RCC 7860 (cell line): ENCODE measurements at regions not wholly inside any gene's neighbourhood (a gene's known extent, or its start where the extent isn't known, plus 50 kb on each side); places are given as distances from the start of the nearest gene placed in this dataset.
A peak's percentile ranks its signal among the peaks of the same experiment; 100 is the strongest.

Experiments
- DNase-seq: peaks from one replicate; pipeline ENCODE4 v3.0.0-alpha.2; 2015; ENCODE audit warnings: low spot score
- FAIRE-seq: peaks from 2 replicates; lab custom pipeline; 2012; peaks lifted over from hg19 to GRCh38; lab: Jason Lieb, UNC

DNA sequence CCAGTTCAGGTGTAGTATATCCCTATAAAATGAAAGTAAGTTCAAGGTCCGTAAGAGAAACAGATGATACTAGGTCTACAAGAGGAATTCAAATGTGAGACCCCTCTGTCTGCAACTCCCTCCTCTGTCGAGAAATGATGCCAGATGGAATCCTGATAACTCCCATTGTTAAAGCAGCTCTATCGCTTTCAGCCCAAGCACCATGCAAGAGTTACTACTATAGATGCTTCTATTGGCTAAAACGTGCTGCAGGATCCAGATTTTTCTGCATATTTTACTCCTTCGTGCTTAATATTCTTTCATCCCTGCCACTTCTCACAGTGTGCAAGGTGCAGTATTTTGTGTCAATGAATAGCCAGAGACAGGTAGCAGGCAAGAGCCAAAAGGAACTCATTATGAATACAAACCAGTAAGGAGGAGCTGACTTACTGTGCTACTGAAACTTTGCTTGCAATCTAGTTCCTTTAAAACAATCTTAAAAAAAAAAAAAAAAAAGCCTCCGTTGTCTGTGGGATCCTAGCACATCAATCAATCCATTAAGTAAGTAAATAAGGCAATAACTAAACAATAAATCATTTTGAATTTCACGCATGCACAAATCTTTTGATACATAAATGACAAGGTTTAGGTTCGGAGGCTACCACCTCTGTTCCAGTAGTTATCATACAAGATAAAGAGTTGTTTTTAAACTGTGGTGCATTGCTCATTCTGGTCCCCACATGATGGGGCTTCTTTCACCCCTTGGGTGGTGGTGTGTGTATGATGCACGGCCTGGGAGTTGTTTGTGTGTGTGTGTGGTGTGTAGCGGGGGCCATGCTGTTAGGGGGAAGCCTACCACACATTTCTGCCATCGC lies 151.1 kb upstream of the MPDZ start:
- FAIRE-seq (no peak), DNase-seq (no peak)

DNA sequence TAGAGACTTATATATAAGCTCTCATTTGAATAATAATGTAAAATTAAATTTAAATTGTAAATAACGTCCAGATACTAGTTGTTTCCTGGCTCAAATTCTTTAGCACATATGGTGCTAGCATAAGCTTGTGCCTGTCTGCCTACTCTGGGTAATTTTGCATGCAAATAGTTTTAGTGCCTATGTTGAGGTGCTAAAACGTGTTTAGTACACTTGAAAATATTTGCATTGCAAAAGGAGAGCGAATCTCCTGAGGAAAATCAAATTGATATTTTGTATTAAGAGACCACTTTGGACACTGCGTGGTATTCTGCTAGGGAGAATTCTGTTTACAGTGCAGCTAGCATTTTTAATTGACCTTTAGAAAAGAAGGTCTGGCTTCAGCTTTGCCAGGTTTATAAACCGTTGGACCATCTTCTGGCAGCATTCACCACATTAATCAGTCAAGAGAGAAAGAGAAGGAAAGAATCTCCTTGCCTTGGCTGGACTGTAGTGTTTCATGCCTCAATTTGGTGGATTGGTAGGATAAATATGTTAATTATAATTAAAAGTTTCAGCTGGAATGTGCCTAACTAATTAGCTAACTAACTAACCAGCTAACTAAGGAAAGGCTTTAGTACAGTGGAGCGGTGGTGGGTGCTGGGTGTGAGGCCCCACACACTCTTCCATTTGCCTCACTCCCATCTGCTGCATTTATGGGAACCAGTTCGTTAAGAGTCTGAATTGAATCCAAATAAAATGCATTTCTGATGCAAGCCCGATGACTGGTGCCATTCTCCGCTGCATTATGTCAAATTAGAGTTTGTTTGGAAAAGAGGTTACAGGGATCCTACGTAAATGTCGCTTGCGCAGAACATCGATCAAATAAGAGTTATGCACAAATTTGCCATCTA lies 150.1 kb upstream of the MPDZ start:
- no peak for FAIRE-seq
- DNase-seq, result no peak

DNA sequence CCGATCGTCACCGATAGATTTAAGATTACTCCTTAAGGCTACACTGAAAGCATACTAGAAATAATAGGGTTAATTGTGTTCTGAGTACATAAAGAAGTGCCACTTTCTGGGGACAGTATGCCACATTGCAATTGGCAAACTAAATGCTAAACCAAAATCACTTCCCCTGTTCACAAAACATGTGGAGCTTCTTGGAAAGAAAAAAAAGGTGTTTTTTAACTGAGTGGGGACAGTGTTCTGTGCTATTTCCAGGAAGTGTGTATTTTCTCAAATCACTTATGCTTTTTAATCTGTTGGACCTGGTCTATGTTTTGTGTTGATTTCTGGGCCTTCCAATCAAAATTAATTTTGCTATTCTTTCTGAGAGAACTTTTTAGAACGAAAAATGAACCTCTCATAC lies 149.3 kb upstream of the MPDZ start:
- FAIRE-seq (no peak), DNase-seq (no peak)

DNA sequence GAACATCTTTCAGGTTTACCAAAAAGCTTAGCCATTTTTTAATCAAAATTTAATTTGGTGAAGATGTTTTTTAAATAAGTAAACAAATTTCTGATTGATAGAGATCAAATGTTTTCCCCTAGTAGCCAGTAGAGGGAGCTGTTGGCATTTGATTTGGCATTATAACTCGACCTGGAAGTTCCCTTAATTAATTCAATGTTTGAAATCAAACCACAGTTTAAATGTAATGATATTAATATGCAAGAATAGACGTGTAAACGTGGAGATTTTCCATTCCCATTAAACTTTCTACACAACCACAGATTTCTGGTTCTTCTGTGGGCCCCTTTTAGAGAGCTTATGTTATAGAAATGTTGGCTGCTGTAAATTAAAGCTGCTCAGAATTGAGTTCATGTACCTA lies 148.1 kb upstream of the MPDZ start:
- FAIRE-seq, result peak; percentile 71
- no peak for DNase-seq

DNA sequence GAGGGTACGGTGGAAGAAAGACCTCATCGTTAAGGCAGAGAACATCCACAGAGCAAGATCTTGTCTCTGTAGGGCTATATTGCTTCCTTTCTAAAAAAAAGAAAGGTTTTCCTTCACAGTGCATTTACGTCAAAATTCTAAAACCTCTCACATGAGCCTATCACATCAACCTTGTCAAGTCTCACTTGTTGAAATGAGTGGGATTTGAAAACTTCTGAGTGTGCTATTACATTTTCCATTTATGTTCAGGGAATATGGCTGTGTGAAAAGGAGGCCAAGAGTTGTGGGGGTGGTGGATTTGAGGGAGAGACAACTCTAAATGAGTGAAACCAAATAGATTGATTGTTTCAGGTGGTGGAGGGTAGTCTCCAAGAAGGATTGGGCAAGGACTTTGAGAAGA lies 147.1 kb upstream of the MPDZ start:
- FAIRE-seq, result no peak
- DNase-seq, result no peak

DNA sequence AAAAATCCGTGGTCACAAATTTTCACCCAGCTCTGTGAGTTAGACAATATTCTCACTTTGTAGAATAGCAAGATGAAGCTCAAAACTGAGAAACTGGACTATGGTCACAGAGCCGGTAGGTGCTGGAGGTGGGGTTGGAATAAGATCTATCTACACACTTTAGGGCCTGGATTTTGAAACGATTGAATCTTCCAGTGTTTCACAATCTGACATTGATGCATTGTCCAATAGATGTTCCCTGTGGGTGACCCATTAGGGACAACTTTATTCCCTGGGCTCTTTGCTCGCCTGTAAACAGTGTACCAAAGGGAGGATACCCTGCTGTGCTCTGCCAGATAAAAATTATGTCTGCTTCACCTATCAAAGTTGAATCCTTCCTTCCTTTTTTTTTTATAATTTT lies 145.4 kb upstream of the MPDZ start:
- no peak for DNase-seq
- FAIRE-seq, result no peak

DNA sequence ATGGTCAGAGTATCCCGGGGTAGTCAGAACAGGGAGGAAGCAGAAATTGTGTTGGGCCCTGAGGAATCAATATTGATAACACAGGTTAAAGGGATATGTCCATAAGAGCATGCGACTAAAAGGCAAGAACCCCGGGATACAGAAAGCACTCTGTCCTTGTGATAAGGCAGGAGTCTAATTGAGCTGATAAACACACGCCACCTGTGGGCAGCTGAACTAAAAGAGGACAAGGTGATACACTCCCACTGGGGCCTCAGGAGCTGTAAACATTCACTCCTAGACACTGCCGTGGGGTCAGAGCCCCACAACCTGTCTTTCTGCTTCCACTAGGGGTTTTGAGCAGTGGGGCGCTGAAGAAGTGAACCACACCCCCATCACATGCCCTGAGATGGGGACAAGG lies 144.7 kb upstream of the MPDZ start:
- DNase-seq (no peak), FAIRE-seq (no peak)

DNA sequence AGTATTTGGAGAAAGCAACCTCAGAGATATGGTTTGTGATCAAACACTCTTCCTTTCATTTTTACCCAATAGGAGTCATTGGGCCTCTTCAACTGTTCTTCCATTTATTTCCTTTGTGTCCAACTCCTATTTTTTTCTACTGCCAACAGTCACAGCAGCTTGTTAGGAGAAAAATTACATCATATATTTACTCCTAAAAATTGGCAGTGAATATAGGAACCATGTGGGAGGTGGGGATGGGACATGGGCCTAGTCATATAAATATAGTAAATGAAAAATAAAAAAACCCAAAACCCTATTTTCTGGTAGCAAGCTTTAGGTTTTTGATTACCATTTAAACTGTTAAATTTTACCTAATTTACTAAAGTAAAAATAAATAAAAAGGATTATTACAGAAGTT lies 134.9 kb upstream of the MPDZ start:
- DNase-seq (no peak), FAIRE-seq (no peak)

DNA sequence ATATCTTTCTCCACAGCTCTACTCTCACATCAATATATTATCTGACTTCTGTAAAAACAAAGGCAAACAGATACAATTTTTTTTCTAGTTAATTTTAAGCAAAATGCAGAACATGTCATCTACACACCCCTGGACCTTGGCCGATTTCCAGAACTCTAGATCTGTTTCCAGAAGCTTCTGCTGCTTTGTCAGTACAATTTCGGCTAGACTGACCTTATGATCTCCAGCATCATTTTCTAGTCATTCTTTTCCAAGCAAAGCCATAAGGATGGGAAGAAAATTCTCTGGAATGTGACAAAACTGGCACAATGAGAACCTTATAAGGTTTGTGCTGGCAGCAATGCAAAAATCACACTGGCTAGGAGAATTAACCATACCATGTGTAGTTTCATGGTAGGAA lies 132.8 kb upstream of the MPDZ start:
- no peak for DNase-seq
- no peak for FAIRE-seq

DNA sequence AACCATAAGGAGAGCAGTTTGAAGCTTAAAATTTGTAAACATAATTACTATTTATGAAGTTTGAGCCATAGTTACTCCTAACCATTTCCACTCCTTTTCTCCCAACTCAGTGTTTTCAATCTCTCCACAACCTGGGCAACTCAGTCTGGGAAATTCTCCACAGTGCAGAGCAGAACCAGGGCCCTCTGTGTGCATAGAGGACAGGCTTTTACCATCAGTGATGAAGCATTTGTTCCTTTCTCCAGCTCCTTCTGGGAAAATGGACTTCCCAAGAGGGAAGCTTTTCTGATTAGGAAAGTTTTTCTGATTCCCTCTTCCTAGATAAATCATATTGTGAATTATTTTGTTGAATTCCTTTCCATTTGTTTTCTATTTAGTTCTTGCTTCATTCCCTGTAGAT lies 132.3 kb upstream of the MPDZ start:
- DNase-seq, result no peak
- no peak for FAIRE-seq

DNA sequence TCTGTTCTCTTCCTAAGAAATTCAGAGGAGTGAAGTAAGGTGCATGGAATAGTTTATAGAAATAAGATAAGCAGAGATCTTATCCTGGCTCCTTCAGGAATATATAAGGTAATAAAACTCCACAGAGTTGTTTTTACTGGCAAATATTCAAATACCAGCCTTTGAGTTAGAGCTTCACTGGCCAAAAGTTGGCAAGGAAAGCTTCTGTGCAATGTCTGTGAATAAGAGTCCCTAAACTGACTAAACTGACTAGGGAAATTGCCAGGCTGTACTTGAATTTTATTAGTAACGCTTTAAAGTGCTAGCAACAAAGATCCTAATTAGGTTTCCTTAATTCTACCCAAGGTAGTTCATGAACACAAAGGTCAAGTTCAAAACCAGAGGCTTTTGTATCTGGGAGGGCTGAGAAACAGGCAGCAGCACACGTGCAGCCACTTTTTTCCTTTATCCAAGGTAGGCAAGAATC lies 131.1 kb upstream of the MPDZ start:
- DNase-seq, result no peak
- no peak for FAIRE-seq

DNA sequence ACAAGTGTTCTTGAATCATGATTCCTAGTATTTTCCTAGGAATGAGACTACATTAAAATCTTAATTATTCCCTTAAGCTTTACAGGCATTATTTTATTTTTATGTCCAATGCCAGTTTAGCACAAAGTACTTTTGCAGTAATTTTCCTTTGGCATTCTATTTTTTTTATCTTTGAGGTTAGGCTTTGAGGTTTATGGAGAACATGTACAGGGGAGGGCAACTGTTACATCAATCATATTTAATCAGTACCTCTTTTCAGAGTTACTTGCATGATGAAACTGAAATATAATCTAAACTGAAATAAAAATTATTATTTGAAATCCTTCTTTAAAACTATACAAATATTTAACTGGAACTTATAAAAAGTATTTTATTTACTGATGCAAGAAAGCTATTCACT lies 118.2 kb upstream of the MPDZ start:
- FAIRE-seq, result no peak
- no peak for DNase-seq

DNA sequence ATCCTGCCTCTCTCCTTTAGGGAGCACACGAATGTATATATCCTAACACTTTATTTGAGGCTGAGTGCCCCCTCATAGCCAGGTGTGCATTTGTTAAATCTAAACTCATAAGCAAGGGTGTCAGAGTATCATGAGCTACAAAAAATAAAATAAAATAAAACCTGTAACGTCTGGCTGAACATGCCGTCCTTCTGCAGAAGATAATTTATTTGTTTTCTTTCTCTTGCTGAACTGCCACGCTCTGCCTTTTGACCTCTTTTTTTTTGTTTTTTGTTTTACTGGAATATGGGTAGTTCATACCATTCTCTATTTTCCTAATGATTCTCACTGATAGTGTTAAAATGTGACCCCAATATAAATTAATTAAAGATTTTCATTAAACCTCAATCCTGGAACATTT lies 117.7 kb upstream of the MPDZ start:
- no peak for FAIRE-seq

DNA sequence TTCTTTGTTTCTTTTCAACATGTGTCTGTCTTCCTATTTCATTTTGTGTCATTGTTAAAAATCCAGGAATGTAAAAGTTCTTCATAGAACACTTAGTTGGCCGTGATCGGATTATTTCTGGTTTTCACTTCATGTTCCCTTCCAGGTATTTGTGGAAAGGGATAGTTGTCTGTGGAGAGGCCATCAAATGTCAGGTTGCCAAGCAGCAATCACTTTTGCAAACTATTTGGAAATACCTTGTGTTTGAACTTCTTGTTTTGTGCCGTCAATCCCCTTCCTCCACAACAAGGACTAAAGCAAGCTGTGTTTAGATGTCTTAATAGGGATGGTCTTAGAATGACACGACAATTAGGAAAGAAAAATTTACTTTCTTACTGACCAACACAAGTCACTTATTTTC lies 116.9 kb upstream of the MPDZ start:
- no peak for DNase-seq
- FAIRE-seq, result no peak

More for the DNA sequence above, 117.7 kb upstream of the MPDZ start:
- DNase-seq, result no peak

DNA sequence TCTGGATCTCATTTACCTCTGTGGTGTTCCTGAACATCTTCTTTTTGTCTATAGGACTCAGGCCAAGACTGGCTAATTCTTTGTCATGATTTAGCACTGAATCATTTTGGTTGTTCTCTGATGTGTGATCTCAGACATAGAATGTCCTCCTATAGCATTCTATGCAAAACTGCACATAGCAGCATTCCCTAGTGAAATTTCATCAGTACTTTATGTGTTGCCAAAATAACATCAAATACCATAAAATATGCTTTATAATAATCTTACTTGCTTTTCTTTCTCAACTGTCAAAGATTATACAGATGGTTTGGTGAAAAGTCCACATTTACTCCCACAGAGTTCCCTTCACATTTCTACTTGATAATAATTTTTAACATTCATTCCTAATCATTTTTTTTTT lies 115.7 kb upstream of the MPDZ start:
- DNase-seq (no peak), FAIRE-seq (no peak)

DNA sequence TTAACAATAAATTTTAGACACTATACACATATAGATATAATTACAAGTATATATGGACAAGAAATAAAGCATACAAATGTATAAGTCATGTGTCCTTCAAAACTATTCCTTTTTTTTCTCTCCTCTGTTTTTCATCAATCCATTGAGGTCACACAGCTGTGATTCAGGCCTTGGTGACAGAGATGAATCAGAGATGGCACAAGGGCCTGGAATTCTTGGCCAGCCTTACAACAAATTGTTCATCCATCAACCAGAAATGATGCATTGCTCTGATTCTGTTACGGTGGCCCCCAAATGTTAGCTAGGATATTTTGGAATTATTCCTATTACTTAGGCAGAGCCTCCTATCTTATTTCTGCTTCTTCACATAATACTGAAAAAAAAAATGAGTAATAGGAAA lies 108.7 kb upstream of the MPDZ start:
- FAIRE-seq (peak; percentile 85), DNase-seq (peak; percentile 47)

DNA sequence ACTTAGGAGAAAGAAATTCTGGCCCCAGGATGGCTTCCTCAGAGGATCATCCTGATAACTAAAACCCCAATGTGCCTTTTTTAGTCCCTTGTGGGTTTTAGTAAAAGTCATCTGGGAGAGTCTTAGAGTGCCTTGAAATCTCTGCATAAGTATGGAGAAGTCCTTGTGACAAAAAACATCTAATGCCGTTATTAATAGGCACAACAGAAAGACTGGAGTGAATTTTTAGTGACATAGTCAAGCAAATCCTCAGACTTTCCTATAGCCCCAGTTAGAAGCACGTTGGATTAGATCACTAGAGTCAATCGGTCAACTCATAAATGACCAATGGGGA lies 108.2 kb upstream of the MPDZ start:
- no peak for FAIRE-seq
- DNase-seq, result no peak

DNA sequence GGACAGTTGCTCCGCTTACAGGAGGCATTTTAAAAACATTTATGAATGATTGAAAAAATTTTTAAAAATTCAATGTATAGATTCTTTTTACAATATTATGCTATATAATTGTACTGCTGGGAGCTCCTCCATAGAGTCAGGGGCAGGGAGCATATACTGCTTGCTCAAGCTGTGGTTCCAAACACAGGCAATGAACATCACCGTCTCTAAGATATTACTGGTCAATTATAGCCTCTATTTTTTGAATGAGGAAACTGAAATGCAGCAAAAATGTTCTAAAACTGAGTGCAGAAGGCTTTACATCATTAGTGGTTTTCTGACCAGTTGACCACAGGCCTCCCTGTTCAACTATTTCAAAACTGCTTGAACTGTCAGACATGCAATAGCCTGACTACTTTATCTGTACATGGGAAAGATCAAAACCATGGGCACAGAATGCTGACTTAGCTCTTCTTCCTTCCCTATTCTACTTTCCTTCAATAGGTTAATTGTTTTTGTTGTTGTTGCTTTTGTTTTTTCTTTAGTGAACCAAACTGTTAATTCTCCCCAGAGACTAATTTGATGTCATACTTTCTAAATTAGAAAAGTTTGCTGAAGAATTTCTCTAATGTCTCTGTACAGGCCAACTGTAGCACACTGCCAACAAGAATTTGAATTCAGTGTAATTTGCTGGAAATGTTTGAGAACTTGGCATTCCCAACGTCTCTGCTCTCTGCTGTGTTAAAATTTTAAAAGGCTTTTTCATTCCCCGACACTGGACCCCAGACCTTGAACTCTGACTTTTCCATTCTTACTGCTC lies 107.6 kb upstream of the MPDZ start:
- DNase-seq, result peak; percentile 65
- peak; percentile 88 for FAIRE-seq

DNA sequence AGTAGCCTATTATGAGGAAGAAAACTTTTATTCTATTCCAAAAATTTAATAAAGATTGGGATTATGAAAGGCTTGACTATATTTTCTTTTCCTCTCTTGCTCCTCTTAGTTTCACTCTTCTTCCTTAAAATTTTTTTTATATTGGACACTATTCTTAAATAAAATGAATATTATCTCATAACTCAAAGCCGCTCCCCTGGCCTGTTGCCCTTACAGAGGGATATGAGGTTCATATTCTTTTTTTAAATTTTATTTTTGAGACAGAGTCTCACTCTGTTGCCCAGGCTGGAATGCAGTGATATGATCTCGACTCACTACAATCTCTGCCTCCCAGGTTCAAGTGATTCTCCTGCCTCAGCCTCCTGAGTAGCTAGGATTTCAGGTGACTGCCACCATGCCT lies 106.8 kb upstream of the MPDZ start:
- DNase-seq (no peak), FAIRE-seq (no peak)

DNA sequence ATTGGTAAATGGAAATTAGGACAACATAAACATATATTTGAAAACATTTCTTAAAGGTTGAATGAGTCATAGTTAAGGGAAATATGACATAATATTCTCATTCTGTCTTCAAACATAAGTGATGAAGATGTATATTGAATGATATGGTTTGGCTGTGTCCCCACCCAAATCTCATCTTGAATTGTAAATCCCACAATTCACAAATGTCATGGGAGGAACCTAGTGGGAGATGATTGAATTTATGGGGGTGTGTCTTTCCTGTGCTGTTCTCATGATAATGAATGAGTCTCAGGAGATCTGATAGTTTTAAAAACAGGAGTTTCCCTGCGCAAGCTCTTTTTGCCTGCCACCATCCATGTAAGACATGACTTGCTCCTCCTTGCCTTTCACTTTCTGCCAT lies 104.4 kb upstream of the MPDZ start:
- FAIRE-seq (no peak), DNase-seq (no peak)

DNA sequence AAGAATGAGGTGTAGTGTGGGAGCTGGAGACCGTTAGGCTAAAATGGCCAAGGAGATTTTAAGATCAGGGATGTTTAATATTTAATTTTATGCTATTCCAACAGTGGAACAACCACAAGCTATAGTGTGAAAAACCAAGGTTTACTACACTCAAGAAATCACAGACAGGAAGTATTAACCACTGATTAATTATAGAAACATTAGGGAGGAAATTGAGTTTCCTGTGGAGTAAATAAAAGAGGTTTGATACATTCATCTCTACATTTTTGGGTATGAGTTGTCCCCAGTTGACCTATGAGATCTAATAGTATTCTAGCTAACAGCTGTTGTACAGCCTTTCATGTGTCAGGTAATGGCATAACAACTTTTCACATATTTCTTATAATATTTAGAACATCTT lies 103.7 kb upstream of the MPDZ start:
- FAIRE-seq (no peak), DNase-seq (no peak)
